Neutrophil (primary cell): ENCODE measurements at regions not wholly inside any gene's neighbourhood (a gene's known extent, or its start where the extent isn't known, plus 50 kb on each side); places are given as distances from the start of the nearest gene placed in this dataset.

ENCODE experiments used
- H3K27ac ChIP-seq: fragments of 200-600 bp; sonication (generic); 2 replicates; pipeline ENCODE4 v1.5.1; 2016; ENCODE audit warnings: mild to moderate bottlenecking, moderate library complexity
- H3K27me3 ChIP-seq: fragments of 200-600 bp; sonication (generic); 2 replicates; pipeline ENCODE4 v1.6.0; 2016; ENCODE audit warnings: mild to moderate bottlenecking
- H3K36me3 ChIP-seq: fragments of 200-600 bp; sonication (generic); 2 replicates; pipeline ENCODE4 v1.5.1; 2017
- H3K4me1 ChIP-seq, 2 experiments: fragments of 200-600 bp in 1 of 2; sonication (generic) in 1 of 2; 1 replicate in 1 of 2; 2 replicates in 1 of 2; pipeline versions ENCODE4 v1.5.1 to v1.6.1; 2013 to 2016; ENCODE audit warnings: low read depth in 1 of 2, low read length in 1 of 2, mild to moderate bottlenecking in 1 of 2, moderate library complexity in 1 of 2; ENCODE audit not compliant: control insufficient read depth in 1 of 2, insufficient read depth in 1 of 2
- H3K4me3 ChIP-seq, 2 experiments: fragments of 200-600 bp in 1 of 2; sonication (generic) in 1 of 2; 1 replicate in 1 of 2; 2 replicates in 1 of 2; pipeline ENCODE4 v1.5.1; 2013 to 2016; ENCODE audit warnings: low read depth in 1 of 2, low read length in 1 of 2, mild to moderate bottlenecking in 1 of 2, moderate library complexity in 1 of 2
- H3K9me3 ChIP-seq: fragments of 200-600 bp; sonication (generic); 2 replicates; pipeline ENCODE4 v1.5.1; 2016
- TF ChIP-seq, protein P1 (sequence below): fragments of 200-600 bp; sonication (generic); IDR thresholded peaks from 2 replicates; pipeline ENCODE4 v1.5.1; 2016; ENCODE audit warnings: antibody characterized with exemption

GRCh38 chrX:10906866-10907265 is 204.3 kb upstream of the HCCS start:
- Histone ChIP-seq H3K4me1 (no peaks in the 10 kb centered on the region), H3K27ac (no peak overlapping the region), H3K4me3 (no peak overlapping the region), H3K9me3 (no peaks in the 10 kb centered on the region), H3K36me3 (no peaks in the 10 kb centered on the region), H3K27me3 (no peaks in the 10 kb centered on the region)
- TF ChIP-seq, protein P1, sequence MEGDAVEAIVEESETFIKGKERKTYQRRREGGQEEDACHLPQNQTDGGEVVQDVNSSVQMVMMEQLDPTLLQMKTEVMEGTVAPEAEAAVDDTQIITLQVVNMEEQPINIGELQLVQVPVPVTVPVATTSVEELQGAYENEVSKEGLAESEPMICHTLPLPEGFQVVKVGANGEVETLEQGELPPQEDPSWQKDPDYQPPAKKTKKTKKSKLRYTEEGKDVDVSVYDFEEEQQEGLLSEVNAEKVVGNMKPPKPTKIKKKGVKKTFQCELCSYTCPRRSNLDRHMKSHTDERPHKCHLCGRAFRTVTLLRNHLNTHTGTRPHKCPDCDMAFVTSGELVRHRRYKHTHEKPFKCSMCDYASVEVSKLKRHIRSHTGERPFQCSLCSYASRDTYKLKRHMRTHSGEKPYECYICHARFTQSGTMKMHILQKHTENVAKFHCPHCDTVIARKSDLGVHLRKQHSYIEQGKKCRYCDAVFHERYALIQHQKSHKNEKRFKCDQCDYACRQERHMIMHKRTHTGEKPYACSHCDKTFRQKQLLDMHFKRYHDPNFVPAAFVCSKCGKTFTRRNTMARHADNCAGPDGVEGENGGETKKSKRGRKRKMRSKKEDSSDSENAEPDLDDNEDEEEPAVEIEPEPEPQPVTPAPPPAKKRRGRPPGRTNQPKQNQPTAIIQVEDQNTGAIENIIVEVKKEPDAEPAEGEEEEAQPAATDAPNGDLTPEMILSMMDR, result no peak

DNA sequence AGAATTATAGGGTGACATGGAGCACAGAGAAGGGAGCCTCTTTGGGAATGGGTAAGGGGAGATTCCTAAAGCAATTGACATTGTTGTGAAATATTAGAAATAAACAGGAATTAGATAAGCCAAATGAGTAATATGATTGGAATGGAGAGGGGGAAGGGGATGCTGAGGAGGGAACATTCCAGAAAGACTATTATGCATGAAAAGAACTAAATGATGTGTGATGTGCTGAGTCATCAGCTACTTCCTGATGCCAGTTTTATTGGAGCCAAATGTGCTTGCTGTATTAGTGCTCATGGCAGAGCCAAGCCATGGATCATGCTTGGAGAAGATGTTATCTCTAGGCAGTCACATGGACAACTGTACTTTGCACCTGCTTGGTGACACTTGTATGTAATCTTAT is 189.0 kb upstream of the HCCS start:
- H3K36me3 ChIP-seq, result no peaks in the 10 kb centered on the region
- H3K4me3 ChIP-seq, result no peak overlapping the region
- H3K27ac ChIP-seq, result no peak overlapping the region
- no peaks in the 10 kb centered on the region for H3K9me3 ChIP-seq
- H3K27me3 ChIP-seq, result no peaks in the 10 kb centered on the region
- TF ChIP-seq, protein P1, result no peak
- no peaks in the 10 kb centered on the region for H3K4me1 ChIP-seq

DNA sequence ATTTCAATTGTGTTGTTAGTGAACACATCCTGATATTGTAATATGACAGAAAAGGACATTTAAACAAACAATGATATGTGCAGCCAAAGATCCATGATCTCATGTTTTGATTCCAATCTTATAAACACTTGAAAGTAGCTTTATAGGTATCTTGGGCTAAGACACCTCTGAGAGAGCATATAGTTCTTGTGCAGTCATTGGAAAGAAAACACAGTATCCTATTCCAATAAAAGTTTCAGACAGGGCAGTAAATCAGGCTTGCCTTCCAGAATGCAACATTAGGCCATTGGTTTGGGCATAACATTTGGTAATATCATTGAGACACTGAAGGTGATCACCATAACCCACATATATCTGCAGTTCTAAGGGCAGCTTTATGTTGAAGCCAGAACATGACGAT is 188.3 kb upstream of the HCCS start:
- Histone ChIP-seq H3K4me1 (no peaks in the 10 kb centered on the region), H3K27ac (no peak overlapping the region), H3K27me3 (no peaks in the 10 kb centered on the region), H3K4me3 (no peak overlapping the region), H3K9me3 (no peaks in the 10 kb centered on the region), H3K36me3 (no peaks in the 10 kb centered on the region)
- TF ChIP-seq, protein P1, result no peak

DNA sequence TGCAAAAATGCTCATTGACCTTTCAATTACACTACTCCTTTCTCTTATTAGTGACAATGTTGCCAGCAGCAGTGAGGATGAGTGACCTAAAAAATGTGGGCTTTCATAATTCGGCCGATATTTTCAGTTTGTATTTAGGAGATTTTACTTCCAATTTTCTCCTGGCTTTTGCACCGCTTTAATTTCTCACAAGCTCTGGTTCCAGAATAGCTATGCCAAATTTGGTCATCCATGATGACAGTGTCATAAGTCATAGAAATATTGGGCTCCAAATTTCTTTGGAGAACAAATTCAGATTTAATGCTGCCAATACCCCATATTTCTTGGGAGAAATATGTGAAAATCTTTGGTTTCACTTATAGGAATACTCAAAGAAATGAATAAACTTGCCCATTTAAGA is 187.7 kb upstream of the HCCS start:
- H3K27me3 ChIP-seq, result no peaks in the 10 kb centered on the region
- no peaks in the 10 kb centered on the region for H3K4me1 ChIP-seq
- H3K36me3 ChIP-seq, result no peaks in the 10 kb centered on the region
- H3K4me3 ChIP-seq, result no peak overlapping the region
- H3K27ac ChIP-seq, result no peak overlapping the region
- H3K9me3 ChIP-seq, result no peaks in the 10 kb centered on the region
- TF ChIP-seq, protein P1, result no peak

DNA sequence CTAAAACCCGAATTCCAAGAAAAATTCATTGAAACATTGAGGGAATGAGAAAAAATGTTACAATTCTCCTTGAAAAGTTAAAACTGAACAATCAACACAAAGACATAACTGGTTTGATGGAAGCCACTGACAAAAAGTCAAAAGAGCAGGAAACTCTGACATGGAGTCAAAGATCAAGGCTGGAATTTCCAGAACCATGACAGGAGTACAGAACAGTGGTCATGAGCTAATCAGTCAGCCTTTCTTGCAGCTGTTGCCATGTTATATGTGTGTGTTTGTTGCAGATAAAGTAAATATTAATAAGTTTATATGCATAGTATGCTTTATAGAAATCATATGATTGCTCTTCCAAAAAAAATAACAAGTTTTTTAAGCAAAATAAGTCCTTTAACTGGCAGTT is 184.7 kb upstream of the HCCS start:
- H3K36me3 ChIP-seq, result no peaks in the 10 kb centered on the region
- H3K27ac ChIP-seq, result no peak overlapping the region
- H3K27me3 ChIP-seq, result no peaks in the 10 kb centered on the region
- TF ChIP-seq, protein P1, result no peak
- H3K4me1 ChIP-seq, result no peaks in the 10 kb centered on the region
- H3K9me3 ChIP-seq, result no peaks in the 10 kb centered on the region
- H3K4me3 ChIP-seq, result no peak overlapping the region

- no peaks in the 10 kb centered on the region for H3K4me1 ChIP-seq
- no peak overlapping the region for H3K27ac ChIP-seq
- H3K36me3 ChIP-seq, result no peaks in the 10 kb centered on the region
- TF ChIP-seq, protein P1, result no peak
- H3K9me3 ChIP-seq, result no peaks in the 10 kb centered on the region
- no peak overlapping the region for H3K4me3 ChIP-seq
- H3K27me3 ChIP-seq, result no peaks in the 10 kb centered on the region
Measured at GRCh38 chrX:10926891-10927290, 184.2 kb upstream of the HCCS start.
